HG03520 (cell line): ENCODE measurements at regions not wholly inside any gene's neighbourhood (a gene's known extent, or its start where the extent isn't known, plus 50 kb on each side); places are given as distances from the start of the nearest gene placed in this dataset.
"Not testable (repeated sequence)": the region's sequence is repeated elsewhere in the genome, so short reads cannot be mapped to it uniquely, and the experiment has no call there.

Experiments used
- ATAC-seq: cut with Tn5 transposase; IDR thresholded peaks from one replicate; pipeline ENCODE4 v1.9.1; 2021; ENCODE audit warnings: mild to moderate bottlenecking, moderate library complexity; ENCODE audit not compliant: unreplicated experiment

DNA sequence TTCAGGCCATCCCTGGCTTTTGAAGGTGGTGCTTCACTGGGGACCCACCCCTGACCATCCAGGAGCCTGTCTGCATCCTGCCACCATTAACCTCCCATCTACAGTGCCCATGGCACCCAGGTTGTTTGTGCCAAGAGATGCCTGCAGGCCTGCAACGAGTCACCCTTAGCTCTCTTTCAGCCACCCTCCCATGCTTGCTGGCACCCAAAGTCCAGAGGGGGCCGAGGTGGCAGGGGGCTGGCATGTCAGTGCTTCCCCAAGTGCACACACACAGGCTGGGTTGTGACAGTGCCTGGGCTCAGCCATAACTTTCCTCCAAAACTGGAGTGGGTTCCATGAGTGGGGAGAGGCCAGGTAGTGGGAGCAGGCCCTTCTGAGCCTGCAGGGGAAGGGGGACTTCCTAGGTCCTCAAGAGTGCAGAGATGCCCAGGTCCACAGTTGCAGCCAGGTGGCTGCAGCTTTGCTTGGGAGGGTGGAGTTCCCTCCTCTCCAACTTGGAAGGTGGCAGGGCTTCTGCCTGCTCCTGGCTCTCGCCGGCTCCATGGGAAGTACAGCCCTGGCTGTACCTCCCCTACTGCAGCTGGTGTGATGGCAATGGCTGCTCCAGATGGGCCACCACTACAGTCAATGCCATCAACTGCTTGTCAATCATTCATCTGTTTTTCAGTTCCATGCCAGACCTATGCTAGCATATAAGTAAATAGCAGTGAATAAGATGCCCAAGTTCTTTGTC lies 235.9 kb upstream of the GIMD1 start:
- ATAC-seq: no peak

DNA sequence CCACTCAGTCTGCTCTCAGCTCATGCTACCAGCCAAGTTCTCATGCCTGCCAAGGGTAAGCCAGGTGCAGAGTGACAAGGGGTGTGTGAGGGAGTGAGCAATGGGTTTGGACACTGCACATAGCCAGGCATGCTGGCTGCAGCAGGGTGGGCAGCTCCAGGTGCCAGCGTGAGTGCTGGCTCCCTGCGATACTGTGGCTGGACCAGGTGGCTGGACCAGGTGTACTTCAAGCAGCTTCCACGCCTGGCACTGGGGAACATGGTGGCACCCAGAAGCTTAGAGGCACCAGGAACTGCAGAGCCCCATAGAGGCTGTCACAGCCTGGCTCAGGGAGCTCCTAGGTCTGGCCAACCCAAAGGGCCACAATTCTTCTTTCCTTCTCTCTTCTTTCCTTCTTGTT lies 234.9 kb upstream of the GIMD1 start:
- ATAC-seq: no peak

DNA sequence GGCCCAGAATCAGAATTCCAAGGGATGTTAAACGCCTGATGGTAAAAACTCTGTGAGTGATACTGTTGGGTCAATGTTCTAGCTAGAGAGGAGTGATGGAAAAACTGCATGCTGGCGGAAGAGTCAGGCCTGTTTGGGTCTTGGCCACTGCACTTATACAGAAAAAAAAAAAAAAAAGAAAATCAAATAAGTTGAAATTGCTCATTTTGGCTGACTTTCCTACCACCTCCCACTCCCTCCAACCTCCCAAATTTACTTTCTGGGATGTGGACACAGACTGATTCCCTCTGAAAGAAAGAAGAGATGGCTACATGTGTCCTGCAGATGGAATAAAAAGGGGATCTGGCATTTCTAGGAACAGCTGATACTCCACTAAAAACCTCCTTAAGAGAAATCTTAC lies 234.1 kb upstream of the GIMD1 start:
- no peak for ATAC-seq

DNA sequence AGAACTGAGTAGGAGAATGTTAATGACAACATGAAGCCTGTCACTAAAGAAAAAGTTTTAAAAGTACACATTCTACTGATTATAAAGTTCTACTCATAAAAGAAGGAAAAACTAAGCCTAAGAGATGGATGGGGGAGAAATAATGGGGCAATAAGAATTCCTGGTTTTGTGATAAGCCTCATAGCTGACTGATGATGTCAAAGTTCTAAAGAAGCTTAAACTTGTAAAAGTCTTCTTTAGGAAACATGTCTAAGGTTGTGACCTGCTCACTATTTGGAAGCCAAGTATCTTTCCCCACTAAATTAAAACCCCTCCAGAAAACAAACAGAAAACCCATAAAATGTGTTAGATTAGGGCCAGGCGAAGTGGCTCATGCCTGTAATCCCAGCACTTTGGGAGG lies 232.9 kb upstream of the GIMD1 start:
- ATAC-seq: no peak

DNA sequence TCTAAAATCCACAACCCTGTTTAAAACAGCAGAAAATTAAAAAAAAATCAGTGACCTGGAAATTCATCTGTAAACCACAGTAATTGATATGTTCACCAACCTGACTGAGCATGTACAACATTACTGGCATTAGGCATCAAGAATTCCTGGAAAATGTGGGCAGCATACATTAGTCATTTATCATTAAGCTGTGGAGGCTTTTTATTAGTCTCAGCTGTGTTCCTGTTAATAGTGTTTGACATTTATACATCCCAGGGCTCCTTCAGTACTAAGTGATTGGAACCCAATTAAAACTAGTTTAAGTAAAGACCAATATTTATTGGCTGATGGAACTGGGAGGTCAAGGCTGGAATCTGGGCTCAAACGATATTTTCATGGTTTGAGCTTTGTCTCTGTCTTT lies 227.3 kb upstream of the GIMD1 start:
- ATAC-seq: no peak

DNA sequence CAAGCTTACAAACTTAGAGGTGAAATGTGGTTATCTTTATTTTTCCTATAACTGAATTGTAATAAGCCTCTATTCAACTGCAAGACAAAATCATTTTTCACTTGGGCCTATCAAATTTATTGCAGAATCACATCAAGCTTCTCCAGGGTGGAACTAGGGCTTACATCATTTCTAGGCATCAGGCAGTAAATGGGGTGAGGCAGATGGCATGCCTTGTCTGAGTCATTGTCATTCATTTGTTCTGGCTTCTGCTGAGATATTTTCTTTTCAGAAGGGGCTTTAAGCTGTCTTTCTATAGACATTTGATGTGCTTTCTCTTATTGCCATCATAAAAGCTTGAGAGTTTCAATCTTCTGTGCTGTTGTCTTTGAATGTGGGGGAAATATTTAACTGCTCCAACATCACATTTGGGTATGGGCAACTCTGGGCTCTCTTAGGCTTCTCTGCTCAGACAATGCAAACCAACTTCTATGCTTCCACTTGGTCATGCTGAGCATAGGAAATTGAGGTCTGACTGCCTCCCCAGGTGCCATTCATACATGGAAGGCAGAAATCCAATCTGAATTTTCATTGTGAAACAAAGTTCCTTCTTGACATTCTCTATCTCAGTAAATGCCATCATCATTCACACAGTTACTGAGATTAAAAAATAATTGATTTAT lies 225.8 kb upstream of the GIMD1 start:
- ATAC-seq: no peak

DNA sequence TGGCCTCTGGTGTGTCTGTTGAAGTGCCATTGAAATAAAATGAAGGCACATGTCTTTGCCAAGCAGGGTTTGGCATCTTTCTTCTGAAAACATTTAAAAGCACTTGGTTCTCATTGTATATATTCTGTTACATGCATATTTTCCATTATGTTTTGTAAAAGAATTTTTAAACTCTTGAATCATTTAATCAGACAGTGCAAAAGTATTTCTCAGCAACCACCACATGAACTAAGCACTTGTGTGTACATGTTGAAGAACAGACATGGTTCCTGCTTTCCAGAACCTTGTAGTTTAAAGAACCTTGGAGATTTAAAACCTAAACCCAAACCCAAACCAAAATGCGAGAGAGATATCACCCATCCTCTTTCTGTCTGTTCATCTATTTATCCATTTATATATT lies 220.3 kb upstream of the GIMD1 start:
- no peak for ATAC-seq

DNA sequence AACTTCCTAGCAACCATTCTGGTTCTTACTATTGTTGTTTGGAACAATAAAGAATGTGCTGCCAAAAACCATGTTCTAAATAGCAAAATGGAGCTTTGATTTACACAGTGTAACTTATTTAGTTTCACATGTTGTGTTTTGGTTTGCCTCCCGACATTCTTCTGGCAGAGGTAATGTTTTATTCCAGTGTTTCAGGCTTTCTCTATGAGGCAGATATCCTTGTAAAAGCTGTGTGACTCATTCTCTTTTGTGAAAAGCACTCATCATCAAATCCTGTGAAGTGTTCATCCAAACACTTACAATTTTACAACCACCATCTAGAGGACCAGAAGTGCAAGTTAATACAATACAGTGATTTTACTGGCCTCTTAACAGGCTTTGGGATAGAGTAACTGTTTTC lies 219.0 kb upstream of the GIMD1 start:
- no peak for ATAC-seq

DNA sequence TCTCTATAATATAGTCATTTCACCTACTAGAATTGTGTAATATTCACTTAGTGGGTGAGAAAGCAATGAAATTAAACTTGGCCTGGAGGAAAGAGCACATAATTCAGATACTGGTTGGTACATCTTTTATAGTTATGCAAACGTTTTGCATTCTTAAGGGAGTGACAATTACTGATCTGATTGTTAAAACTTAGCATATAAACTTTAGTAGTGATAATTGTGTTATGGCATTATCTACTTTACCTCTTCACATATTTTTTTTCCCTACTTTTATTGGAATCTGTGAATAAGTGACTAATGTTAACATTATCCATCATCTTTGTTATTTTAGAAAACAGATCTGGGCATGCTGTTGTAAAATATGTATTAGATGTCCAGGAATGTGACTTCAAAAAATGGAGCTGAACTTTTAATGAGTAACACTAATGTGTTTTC lies 217.4 kb upstream of the GIMD1 start:
- ATAC-seq: no peak

DNA sequence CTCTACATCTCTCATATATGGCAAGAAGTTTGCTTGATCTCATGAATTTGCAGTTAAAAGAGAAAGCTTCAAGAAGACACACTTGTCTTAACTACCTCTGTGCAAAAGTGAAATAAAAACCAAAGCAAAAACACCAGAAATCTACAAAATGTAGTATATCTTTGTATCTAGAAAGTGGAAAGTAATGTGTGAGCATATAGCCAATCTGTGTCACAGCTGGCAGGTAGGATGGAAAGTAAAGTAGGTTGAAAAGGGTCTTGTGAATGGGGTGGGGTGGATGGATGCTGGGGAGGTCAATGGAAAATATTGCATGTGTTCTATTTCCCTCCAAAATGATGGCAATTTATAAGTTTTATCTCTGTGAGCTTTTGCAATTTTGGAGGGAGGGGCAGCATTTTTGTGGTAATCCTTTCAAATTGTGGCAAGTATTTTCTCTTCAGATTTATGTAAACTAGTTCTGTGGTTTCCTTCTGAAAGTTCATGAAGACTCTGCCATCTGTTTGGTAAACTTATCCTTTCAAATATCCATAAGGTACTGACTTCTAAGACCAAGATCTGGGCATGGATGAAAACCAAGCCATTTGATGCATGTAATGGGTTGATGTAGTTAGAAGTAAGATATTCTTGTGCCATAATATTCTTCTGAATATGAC lies 215.9 kb upstream of the GIMD1 start:
- no peak for ATAC-seq

DNA sequence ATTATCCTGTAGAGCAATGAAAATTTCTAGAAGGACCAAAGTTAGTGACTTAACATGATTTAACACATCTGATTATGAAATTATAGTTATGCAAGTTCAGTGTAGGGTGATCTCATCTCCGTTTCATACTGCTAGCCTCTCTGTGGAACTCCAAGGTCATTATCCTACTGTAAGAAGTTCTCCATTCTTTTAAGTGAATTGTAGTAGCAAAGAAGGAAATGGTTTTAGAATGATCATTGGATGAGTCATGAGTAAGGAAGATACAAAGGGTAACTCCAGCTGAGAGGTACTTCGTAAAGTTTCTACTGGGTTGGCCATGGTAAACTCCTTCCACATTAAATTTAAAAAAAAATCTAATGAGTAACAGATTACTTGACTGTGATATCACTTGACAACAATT lies 215.0 kb upstream of the GIMD1 start:
- no peak for ATAC-seq

DNA sequence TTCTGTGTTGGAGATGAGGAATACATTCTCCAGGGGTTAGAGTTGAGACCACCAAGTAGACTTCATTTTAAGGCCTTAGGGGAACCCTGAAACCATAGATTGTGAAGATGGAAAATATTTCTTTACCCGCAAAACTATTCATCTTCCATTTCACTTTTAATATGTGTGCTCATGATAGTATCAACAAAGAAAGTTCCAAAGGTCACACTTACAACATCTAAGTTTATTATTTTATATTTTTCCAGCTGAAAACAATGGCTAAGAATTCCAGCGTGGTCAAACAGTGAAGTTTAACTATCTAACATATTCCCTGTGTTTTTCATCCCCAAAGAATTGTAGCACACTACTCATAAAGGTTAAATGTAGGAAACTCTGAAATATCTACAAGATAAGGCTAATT lies 214.5 kb upstream of the GIMD1 start:
- no peak for ATAC-seq

DNA sequence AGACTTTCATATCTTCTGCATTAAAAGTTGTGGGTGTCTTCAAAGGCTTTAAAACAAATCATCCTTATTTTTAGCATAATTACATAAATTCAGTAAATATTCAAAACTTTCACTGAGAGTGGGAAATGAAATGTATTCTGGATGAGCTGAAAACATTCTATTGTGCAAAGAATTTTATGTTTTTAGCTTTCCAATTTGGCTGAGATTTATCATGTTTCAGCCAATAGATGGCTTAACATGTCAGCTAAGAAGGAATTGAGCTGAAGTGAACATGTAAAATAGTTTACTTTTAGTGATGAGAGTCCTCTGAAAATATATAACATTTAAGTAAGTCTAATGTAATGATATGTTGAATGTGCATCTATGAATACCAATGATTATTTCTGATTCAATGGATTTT lies 213.5 kb upstream of the GIMD1 start:
- ATAC-seq: no peak

DNA sequence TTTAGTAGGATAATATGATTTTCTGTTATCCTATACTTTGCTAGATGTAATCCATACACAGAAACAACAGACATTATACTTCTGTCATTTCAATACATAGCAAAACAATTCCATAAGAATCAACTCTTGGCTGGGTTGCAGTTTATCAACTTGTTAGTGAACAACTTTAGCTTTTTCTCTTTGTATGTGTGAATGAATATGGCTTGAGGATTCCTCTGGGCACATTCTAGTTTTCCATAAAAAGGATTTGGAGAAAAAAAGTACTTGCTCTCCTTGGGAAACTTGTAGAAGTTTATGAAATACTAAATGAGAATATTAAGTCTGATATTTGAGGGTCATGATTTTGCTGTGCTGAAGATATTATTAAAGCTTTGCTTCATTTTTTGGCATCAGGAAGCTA lies 210.7 kb upstream of the GIMD1 start:
- ATAC-seq: no peak

DNA sequence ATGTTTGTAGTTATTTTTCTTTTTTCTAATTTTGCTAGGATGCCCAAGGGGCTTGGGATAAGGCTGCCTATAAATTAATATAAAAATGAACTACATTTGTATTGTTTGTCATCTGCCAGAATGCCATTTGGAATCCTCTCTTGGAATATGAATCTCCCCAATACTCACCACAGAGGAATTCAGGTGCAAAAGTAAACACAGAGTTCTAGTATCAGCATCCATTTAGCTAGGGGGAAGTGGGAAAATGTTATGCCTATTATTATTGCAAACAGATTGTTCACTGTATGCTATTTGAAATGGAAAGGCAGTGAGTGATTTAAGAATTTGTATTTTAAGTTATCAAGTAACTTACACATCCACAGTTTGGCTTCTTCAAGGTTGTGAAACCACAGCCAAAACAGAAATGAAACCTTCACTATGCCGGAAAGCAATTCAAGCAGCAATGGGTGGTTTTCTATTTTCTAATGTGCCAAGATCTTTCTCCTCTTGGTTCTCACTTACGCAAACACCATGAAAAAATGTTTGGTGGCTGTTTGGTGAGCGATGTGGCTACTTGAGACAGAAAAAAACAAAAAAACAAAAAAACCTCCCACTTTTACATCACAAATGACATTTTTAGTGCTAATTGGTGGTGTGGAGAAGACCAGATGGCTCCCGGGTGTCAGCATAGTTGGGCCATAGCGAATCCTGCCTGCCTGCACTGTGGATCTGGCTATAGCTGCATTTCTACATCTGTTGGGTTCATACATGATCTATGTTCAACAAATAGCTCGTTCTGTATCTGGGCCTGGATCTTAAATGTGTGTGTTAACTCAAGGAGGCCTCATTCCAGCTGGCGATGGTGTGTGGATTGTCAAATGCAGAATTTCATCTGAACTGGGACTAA lies 200.8 kb upstream of the GIMD1 start:
- ATAC-seq: no peak

DNA sequence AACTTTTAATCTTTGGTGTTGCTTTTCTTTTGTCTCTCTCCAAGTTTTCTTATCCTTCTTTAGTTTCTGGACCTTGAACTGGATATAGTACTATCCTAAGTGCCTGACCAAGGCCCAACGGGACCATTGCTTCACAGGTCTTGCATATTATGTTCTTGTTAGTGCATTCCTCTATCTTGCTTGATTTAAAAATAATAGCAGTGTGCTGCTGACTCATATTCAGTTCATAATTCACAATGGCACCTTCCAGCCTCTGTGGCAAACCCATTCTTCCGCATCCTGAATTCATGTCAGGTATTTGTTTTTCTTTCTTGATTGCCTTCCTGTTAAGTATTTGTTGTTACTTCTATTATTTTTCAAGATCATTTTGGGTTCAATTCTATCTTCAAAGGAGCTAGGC lies 197.1 kb upstream of the GIMD1 start:
- ATAC-seq: no peak

DNA sequence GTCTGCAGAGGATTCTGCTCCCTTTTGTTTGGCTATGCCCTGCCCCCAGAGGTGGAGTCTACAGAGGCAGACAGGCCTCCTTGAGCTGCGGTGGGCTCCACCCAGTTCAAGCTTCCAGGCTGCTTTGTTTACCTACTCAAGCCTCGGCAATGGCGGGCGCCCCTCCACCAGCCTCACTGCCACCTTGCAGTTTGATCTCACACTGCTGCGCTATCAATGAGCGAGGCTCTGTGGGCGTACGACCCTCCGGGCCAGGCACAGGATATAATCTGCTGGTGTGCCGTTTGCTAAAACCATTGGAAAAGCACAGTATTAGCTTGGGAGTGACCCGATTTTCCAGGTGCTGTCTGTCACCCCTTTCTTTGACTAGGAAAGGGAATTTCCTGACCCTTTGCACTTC lies 195.1 kb upstream of the GIMD1 start:
- not testable (repeated sequence) for ATAC-seq

DNA sequence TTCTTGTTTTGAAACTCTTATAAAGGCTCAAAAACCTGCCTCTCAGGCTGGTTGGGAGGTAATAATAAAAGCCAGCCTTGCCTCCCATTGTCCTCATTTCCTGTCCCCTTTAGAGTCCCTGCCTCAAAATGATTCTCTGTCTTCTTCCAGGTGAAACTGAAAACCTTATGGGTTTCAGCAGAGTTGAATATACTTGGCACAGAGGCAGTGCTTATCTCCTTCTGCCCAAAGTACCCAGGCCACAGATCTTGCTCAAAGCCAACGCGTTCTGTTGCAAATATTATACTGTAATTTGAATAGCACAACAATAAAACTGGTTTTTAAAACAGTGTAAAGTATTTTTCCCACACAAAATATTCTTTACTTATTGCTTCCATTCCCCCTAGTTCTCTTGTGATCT lies 183.1 kb upstream of the GIMD1 start:
- ATAC-seq: no peak

DNA sequence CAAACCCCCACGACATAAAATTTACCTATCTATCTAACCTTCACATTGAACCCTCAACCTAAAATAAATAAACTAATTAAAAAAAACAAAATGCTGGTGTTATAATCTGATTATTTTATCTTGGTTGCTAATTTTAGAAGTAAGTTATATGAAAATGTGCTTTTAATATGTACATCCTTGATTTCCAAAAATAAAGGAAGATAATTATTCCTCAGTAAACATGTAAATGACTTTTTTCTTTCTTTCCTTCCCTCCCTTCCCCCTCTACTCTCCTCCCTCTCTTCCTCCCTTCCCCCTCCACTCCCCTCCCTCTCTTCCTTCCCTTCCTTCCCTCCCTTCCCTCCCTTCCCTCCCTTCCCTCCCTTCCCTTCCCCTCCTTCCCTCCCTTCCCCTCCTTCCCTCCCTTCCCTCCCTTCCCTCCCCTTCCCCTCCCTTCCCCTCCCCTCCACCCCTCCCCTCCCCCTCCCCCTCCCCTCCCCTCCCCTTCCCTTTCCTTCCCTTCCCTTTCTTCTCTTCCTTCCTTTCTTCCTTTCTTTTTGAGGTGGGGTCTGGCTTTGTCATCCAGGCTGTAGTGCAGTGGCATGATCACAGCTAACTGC lies 180.0 kb upstream of the GIMD1 start:
- no peak for ATAC-seq

DNA sequence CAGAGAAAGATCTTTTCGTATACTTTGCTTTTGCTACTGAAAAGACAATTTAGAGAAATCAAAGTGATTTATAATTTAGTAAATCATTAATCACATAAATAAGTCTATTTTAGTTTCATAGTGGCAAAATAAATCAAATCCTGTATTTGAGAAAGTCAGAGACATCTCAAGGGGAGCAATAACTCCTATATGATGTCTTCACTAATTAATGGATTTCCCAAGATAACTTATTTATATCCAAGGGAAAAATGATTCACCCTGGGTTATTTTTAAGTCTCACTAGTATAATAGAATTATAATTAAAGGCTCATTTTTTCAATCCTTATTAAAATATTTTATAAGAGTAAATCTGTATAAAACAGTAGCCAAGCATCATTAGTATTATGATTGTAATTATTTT lies 177.8 kb upstream of the GIMD1 start:
- no peak for ATAC-seq

DNA sequence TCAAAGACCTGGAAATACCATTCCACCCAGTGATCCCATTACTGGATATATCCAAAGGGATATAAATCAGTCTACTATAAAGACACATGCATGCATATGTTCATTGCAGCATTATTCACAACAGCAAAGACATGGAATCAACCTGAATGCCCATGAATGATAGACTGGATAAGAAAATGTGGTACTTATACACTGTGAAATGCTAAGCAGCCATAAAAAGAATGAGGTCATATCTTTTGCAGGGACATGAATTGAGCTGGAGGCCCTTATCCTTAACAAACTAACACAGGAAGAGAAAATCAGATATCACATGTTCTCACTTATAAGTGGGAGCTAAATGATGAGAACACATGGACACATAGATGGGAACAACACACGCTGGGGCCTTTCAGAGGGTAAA lies 174.0 kb upstream of the GIMD1 start:
- ATAC-seq: not testable (repeated sequence)
